GM11168 (cell line): ENCODE measurements at regions not wholly inside any gene's neighbourhood (a gene's known extent, or its start where the extent isn't known, plus 50 kb on each side); places are given as distances from the start of the nearest gene placed in this dataset.

Source experiments
- in situ Hi-C: fragments of 300-500 bp; cut with MboI; formaldehyde crosslinking; loops from one replicate; pipeline ENCODE4 v1.12.0; 2022; ENCODE audit warnings: low sequenced_read_pairs; ENCODE audit not compliant: unreplicated experiment

- in situ Hi-C loops = no loop called here
Measured at GRCh38 chr11:32312206-32312817, 123.0 kb downstream of the WT1 start.

- in situ Hi-C loops = no loop called here
Measured at GRCh38 chr11:32312865-32313403, 122.4 kb downstream of the WT1 start.

DNA sequence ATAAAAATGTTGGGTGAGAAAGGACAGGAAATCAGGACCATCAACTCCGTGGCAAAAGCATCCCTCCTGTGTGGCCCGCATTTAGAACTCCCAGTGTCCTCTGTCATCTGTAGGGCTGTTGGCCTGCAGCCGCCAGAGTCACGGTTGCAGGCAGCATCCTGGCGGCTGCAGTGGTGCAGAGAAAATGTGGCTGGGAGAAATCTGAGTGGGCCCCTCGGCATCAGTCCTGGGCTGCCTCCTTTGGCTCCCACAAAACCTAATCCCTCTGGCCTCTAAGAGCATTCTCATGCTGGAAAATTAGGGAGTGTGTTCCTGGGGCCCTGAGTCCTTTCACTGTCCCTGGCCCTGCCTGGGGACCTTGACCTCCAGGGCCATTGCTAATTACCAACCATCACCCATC, 121.9 kb downstream of the WT1 start:
- in situ Hi-C loops = no loop called here

GRCh38 chr11:32315121-32315520, 120.2 kb downstream of the WT1 start:
- in situ Hi-C loops = no loop called here

DNA sequence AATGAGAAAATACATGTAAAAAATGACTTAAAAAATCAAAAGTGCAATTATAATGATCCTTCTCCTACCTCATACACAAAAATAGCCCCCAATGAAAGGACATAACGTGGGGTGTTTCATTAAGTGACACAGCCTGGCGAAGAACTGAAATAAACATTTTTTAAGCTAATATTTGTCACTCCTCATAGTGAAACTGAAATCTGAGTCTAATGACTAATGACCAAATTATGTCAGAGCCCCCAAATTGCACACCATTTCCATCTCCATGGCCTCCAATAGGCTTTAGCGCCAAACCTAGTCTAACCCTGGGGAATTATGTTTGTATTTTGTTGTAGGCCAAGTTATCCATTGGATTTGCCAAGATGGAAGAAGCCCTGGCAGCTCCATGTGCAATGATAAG, 119.1 kb downstream of the WT1 start:
- in situ Hi-C loops = no loop called here

- in situ Hi-C loops = no loop called here
Measured at GRCh38 chr11:32316858-32317642, 118.3 kb downstream of the WT1 start.

GRCh38 chr11:32317643-32318042, 117.7 kb downstream of the WT1 start:
- in situ Hi-C loops = no loop called here

DNA sequence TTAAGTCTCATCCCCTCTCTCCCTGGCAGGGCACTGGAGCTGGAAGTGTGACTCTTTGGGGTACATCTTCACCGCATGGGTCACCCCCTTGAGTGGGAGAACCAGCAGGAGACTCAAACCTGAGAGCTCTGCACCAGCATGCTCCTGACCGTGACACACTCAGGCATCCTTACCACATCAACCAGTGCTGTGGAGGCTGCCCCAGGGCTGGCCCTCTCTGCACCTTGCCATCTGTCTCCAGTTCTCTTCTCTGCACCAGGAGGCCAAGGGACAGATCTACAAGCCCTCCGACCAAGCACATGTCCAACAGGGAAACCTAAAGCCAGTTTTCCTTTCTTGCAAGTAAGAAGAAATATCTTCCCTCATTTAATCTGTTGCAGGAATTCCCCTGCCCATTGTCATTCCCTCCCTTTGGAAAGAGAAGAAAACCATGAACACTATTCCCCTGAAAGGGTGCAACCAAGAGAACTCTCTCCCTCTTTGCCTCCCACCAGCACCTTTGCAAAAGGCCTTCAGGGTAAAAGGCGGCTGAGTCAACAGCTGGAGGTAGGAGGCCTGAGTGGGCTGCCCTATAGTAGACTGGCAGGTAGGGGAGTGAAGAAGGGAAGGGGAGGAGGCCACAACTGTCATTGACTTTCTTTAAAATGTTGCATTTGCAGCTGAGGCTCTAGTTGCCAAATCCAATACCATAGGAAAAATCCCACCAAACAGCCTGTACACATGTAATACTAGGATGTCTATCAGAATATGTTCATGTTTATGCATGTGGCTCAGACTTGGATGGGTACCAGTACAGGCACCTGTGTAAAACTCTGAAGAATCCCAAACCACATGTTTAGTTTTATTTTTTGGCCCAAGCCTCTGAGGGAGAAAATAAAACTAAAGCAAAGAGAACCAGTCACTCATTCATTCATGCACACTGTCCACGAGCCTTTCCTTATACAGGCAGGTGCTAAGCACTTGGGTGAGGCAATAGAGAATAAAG, 117.0 kb downstream of the WT1 start:
- in situ Hi-C loops = no loop called here

DNA sequence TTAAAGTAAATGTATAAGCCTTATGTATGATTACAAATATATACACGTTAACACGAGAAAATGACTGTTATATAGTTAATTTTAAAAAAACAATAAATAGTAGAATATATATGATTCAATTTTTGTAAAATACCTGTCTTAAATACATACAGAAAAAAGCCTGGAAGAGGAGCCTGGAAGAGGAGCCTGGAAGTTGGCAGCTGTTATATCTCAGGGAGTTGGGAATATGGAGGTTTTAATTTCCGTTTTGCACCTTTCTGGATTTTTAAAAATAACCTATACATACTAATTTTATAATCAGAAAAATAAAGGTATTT, 111.6 kb downstream of the WT1 start:
- in situ Hi-C loops = no loop called here

GRCh38 chr11:32325187-32325586, 110.2 kb downstream of the WT1 start:
- in situ Hi-C loops = no loop called here

DNA sequence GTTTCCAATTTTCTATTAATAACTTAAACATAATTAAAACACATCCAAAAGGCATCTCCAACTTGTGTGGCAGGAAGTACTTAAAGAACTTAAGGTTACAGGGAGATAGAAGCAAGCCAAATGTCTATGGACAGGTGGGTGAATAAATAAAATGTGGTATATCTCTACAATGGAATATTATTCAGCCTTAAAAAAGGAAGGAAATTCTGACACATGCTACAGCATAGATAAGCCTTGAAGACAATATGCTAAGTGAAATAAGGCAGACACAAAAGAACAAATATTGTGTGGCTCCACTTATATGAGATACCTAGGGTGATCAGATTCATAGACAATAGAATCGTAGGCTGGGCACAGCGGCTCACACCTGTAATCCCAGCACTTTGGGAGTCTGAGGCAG, 109.6 kb downstream of the WT1 start:
- in situ Hi-C loops = no loop called here

- in situ Hi-C loops = no loop called here
Measured at GRCh38 chr11:32326522-32326921, 108.8 kb downstream of the WT1 start.

- in situ Hi-C loops = no loop called here
Measured at GRCh38 chr11:32328392-32328791, 106.9 kb downstream of the WT1 start.

DNA sequence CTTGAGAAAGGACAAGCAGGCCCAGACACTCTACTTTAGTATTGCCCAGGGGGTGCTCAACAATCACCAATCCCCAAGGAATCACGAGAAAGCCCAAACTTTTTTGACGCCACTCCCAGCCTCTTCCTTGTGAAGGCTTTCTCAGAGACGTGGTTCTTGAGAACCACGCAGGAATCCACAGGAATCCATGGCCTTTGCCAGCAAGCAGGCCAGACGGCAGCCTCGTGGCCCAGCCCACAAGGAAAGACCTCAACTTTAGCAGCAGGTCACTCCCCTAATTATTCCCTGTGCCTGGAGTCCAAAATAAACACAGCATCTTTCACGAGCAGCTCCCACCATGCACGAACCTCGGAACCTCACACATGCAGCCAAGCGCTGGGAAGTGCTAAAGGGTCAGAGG, 104.2 kb downstream of the WT1 start:
- in situ Hi-C loops = no loop called here

- in situ Hi-C loops = no loop called here
Measured at GRCh38 chr11:32331792-32332191, 103.5 kb downstream of the WT1 start.

DNA sequence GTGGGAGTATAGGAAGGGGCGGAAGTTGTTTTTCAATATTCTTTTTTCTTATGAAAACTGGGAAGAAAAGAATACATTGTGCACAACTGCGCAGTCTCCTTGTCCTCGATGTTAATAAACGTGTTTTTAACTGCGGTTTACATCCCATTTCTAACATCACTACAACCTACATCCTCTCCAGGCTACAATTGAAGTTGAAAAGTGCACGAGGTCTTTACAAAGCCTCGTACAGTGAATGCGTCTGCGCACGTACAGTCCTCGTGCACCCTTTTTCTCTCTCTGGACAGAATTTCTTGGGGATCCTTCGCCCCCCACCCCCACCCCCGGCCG, 102.4 kb downstream of the WT1 start:
- in situ Hi-C loops = no loop called here

DNA sequence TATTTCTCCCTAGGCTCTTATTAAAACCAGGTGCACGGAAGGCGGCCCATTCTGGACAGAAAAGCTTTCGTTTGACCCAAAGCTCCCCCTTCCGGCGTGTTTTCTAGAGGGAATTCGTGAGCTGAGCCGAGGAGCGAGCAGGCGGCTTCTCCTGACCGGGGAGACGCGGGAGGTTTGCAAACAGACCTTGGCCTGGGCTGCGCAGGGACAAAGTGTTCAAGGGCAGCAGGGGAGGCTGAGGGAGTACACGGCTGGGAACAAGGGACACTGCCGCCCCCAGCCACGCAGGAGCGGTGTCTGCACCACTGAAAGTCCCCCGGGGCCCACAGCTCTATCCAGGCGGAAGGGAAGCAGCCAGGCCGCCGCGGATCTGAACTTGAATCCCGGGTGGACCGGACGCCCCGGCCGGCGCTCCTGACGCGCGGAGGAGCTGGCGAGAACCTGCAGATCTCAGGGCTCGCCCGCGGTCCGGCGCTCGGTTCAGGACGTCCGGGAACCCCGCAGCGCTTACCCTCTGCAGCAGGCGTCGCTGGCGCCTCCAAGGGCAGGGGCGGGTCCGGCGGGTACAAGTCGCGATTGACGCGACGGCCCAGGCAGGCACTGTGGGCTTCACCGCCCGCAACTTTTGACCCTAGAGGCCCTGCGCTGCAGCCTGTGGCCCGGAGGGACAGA, 101.9 kb downstream of the WT1 start:
- in situ Hi-C loops = no loop called here

GRCh38 chr11:32334822-32335221, 100.5 kb downstream of the WT1 start:
- in situ Hi-C loops = no loop called here
